ENCODE measurements at regions not wholly inside any gene's neighbourhood (a gene's known extent, or its start where the extent isn't known, plus 50 kb on each side); places are given as distances from the start of the nearest gene placed in this dataset.

GRCh38 chr18:75654851-75655751 is 227.6 kb upstream of the SMIM21 start:
- TF ChIP-seq EZH2 (IDR thresholded peaks at IDR 0.05; ENCODE audit: insufficient read depth, low read length) (no peak), CTCF (IDR thresholded peaks at IDR 0.05; ENCODE audit: insufficient read depth, low read depth, low read length) (no peak)

Data from astrocyte (in vitro differentiated cells and primary cell).